ENCODE measurements at regions not wholly inside any gene's neighbourhood (a gene's known extent, or its start where the extent isn't known, plus 50 kb on each side); places are given as distances from the start of the nearest gene placed in this dataset.

GRCh38 chr1:185528084-185528676 lies 206.0 kb upstream of the HMCN1 start:
- CTCF ChIA-PET, result no interaction called here
- no peak overlapping the region for H3K27ac ChIP-seq (ENCODE audit: insufficient read depth, low read length)
- no peak for TF ChIP-seq CHD1 (IDR thresholded peaks at IDR 0.05; ENCODE audit: low read depth, low read length)
- 0 out of 2 replicates have a peak, but pooled peaks have one; percentile 17 for TF ChIP-seq MAFK (IDR thresholded peaks at IDR 0.05; ENCODE audit: low read depth, low read length)
- no peaks in the 10 kb centered on the region; the same call in none of the 2 replicates for H3K27me3 ChIP-seq (ENCODE audit: control insufficient read depth, insufficient read depth, low read length)
- H3K79me1 ChIP-seq (ENCODE audit: low read depth in 1 of 2, low read length in 2 of 2), result no peaks in the 10 kb centered on the region
- POLR2A ChIA-PET (ENCODE audit: unreplicated experiment), result no interaction called here
- no peak overlapping the region for H3K14ac ChIP-seq (replicated peaks; ENCODE audit: low read depth, low read length)
- H3K4me2 ChIP-seq (ENCODE audit: low read depth, low read length), result no peak overlapping the region
- H4K5ac ChIP-seq (ENCODE audit: low read depth, low read length), result no peak overlapping the region
- no peak overlapping the region for H4K91ac ChIP-seq (ENCODE audit: insufficient read depth, low read depth, low read length)
- H2BK5ac ChIP-seq (ENCODE audit: low read depth, low read length, poor library complexity, severe bottlenecking), result no peak overlapping the region
- H3K36me3 ChIP-seq (ENCODE audit: control insufficient read depth, insufficient read depth, low read length), result no peaks in the 10 kb centered on the region
- H4K8ac ChIP-seq (ENCODE audit: low read depth in 2 of 2, low read length in 2 of 2), result no peak overlapping the region
- in situ Hi-C loops (cut with MboI; ENCODE audit: low sequenced_read_pairs), result no loop called here
- H2AK5ac ChIP-seq (ENCODE audit: low read depth, low read length), result no peak overlapping the region
- ATAC-seq (ENCODE audit: low read depth) (no peak), DNase-seq (no peak)
- H3K56ac ChIP-seq (ENCODE audit: extremely low read depth, insufficient read depth, low read length), result no peak overlapping the region
- no peaks in the 10 kb centered on the region for H4K20me1 ChIP-seq (ENCODE audit: insufficient read depth, low read length)
- H3K4ac ChIP-seq (ENCODE audit: low read depth, low read length), result no peak overlapping the region
- no peak overlapping the region for H3K23ac ChIP-seq (ENCODE audit: low read depth, low read length)
- no peaks in the 10 kb centered on the region for H3K9me1 ChIP-seq (ENCODE audit: insufficient read depth, low read length)
- H3K4me1 ChIP-seq (ENCODE audit: control insufficient read depth, insufficient read depth, low read length), result no peaks in the 10 kb centered on the region
- BruUV-seq (replicated peaks), result no TSS peak
- H3K4me3 ChIP-seq (ENCODE audit: insufficient read depth, low read depth, low read length), result no peak overlapping the region
- WGBS, 2 experiments (ENCODE audit: extremely low coverage in 2 of 2, insufficient read length in 1 of 2), result no CpG with 5 or more reads among the region's 4 CpGs
- H2BK120ac ChIP-seq (ENCODE audit: low read depth, low read length), result no peak overlapping the region
- dilution Hi-C loops (cut with HindIII; ENCODE audit: low sequenced_read_pairs, unreplicated experiment), result no loop called here
- H2BK15ac ChIP-seq (ENCODE audit: low read depth, low read length), result no peak overlapping the region
- no peak overlapping the region for H2BK20ac ChIP-seq (ENCODE audit: low read depth, low read length)
- intact Hi-C loops (cut with micrococcal nuclease), result no loop called here
- no peak overlapping the region for H3K18ac ChIP-seq (ENCODE audit: low read depth, low read length)
- no peak overlapping the region for H2AK9ac ChIP-seq (replicated peaks; ENCODE audit: low read depth, low read length, poor library complexity)
- no peak overlapping the region for H3K9ac ChIP-seq (ENCODE audit: low read depth, low read length)
- H2AFZ ChIP-seq (replicated peaks; ENCODE audit: low read length, poor library complexity), result no peak overlapping the region
- H3K9me3 ChIP-seq (ENCODE audit: control insufficient read depth, insufficient read depth, low read length), result no peaks in the 10 kb centered on the region

Data from IMR-90 (cell line).